Body of pancreas (tissue), 4 donors: ENCODE measurements at regions not wholly inside any gene's neighbourhood (a gene's known extent, or its start where the extent isn't known, plus 50 kb on each side); places are given as distances from the start of the nearest gene placed in this dataset.

ENCODE experiments used
- ATAC-seq: fragments of 150-250 bp; one replicate; pipeline ENCODE4 v1.9.1; 2016
- DNase-seq, 4 donors: peaks; one replicate each; pipeline ENCODE4 v3.0.0-alpha.2; 2019
- H3K27ac ChIP-seq, 4 donors: fragments of 200-600 bp; sonication (generic); 1 replicate in 3 of 4; 2 replicates in 1 of 4; pipeline versions ENCODE4 v1.5.1 to v1.6.1; 2016 to 2019; ENCODE audit warnings: mild to moderate bottlenecking in 1 of 4, mixed read lengths in 1 of 4, moderate library complexity in 1 of 4
- H3K27me3 ChIP-seq, 2 donors: fragments of 200-600 bp; sonication (generic); one replicate each; pipeline ENCODE4 v1.6.0; 2016; ENCODE audit warnings: mild to moderate bottlenecking in 1 of 2
- H3K36me3 ChIP-seq, 2 donors: fragments of 200-600 bp; sonication (generic); replicated peaks in 1 of 2; 2 replicates each; pipeline ENCODE4 v1.5.1; 2016; ENCODE audit warnings: low read depth in 2 of 2; ENCODE audit not compliant: insufficient read depth in 1 of 2
- H3K4me1 ChIP-seq: fragments of 200-600 bp; sonication (generic); one replicate; pipeline ENCODE4 v1.6.0; 2016
- H3K4me3 ChIP-seq, 2 donors: fragments of 200-600 bp; sonication (generic); 1 replicate in 1 of 2; 2 replicates in 1 of 2; pipeline ENCODE4 v1.5.1; 2016 to 2019
- H3K9me3 ChIP-seq, 3 donors: fragments of 200-600 bp; sonication (generic); 1 replicate in 2 of 3; 2 replicates in 1 of 3; pipeline ENCODE4 v1.5.1; 2016
- CTCF ChIP-seq, 7 experiments: fragments of 450-650 bp in 4 of 7; fragments of 200-600 bp in 3 of 7; sonication (generic) in 3 of 7; IDR thresholded peaks; one replicate each; pipeline ENCODE4 v1.5.1; 2016 to 2019; ENCODE audit warnings: antibody characterized with exemption in 7 of 7
- POLR2A ChIP-seq, 3 donors: fragments of 450-650 bp; IDR thresholded peaks; one replicate each; pipeline ENCODE4 v1.6.1; 2016; ENCODE audit warnings: antibody characterized with exemption in 3 of 3, mild to moderate bottlenecking in 2 of 3
- WGBS, 2 donors: methylation state at CpG; one replicate each; pipeline ENCODE4 v1.1.5; 2017; 5-methylcytosine and 5-hydroxymethylcytosine counted together
- intact Hi-C: fragments of 100-400 bp; cut with DNase I; formaldehyde crosslinking; loops from one replicate; pipeline ENCODE4 v1.15.1; 2023

- no peaks in the 10 kb centered on the region for H3K4me1 ChIP-seq
- intact Hi-C loops = no loop called here
- 6 to 13% methylated on average over 2 of the region's 2 CpGs for WGBS, 2 donors
- H3K27ac ChIP-seq = no peak overlapping the region
- ATAC-seq (no peak), DNase-seq (no peak)
- no peaks in the 10 kb centered on the region for H3K9me3 ChIP-seq
- H3K27me3 ChIP-seq = no peaks in the 10 kb centered on the region
- no peak overlapping the region for H3K4me3 ChIP-seq
- no peak for TF ChIP-seq CTCF (IDR thresholded peaks at IDR 0.05)
- no peak for TF ChIP-seq POLR2A (IDR thresholded peaks at IDR 0.05)
- no peaks in the 10 kb centered on the region for H3K36me3 ChIP-seq
Measured at GRCh38 chr2:103638978-103639377, 877.1 kb downstream of the TMEM182 start.

- Histone ChIP-seq H3K27ac (no peak overlapping the region), H3K9me3 (no peaks in the 10 kb centered on the region), H3K4me1 (no peaks in the 10 kb centered on the region), H3K4me3 (no peak overlapping the region), H3K27me3 (no peaks in the 10 kb centered on the region), H3K36me3 (no peaks in the 10 kb centered on the region)
- intact Hi-C loops = no loop called here
- ATAC-seq (no peak), DNase-seq (no peak)
- WGBS, 2 donors = 55 to 69% methylated on average over 3 of the region's 3 CpGs
- TF ChIP-seq POLR2A (IDR thresholded peaks at IDR 0.05) = no peak
Measured at GRCh38 chr2:103656558-103656957, 894.7 kb downstream of the TMEM182 start.

GRCh38 chr2:103660519-103660918, 898.7 kb downstream of the TMEM182 start:
- ATAC-seq (no peak), DNase-seq (no peak)
- Histone ChIP-seq H3K4me3 (no peak overlapping the region), H3K9me3 (no peaks in the 10 kb centered on the region), H3K4me1 (no peaks in the 10 kb centered on the region), H3K27me3 (no peaks in the 10 kb centered on the region), H3K27ac (no peak overlapping the region), H3K36me3 (no peaks in the 10 kb centered on the region)
- intact Hi-C loops = no loop called here
- TF ChIP-seq CTCF (IDR thresholded peaks at IDR 0.05) (no peak), POLR2A (IDR thresholded peaks at IDR 0.05) (no peak)

GRCh38 chr2:103660947-103661346, 899.1 kb downstream of the TMEM182 start:
- H3K27me3 ChIP-seq = no peaks in the 10 kb centered on the region
- TF ChIP-seq POLR2A (IDR thresholded peaks at IDR 0.05) (no peak), CTCF (IDR thresholded peaks at IDR 0.05) (no peak)
- H3K27ac ChIP-seq = no peak overlapping the region
- ATAC-seq (no peak), DNase-seq (no peak)
- no peak overlapping the region for H3K4me3 ChIP-seq
- intact Hi-C loops = no loop called here
- WGBS, 2 donors = 34 to 50% methylated on average over 1 of the region's 1 CpG
- H3K9me3 ChIP-seq = no peaks in the 10 kb centered on the region
- H3K36me3 ChIP-seq = no peaks in the 10 kb centered on the region
- H3K4me1 ChIP-seq = no peaks in the 10 kb centered on the region

- DNase-seq (no peak), ATAC-seq (no peak)
- intact Hi-C loops = no loop called here
- no peaks in the 10 kb centered on the region for H3K36me3 ChIP-seq
- H3K27me3 ChIP-seq = no peaks in the 10 kb centered on the region
- 22 to 33% methylated on average over 4 of the region's 4 CpGs for WGBS, 2 donors
- no peak for TF ChIP-seq CTCF (IDR thresholded peaks at IDR 0.05)
- no peak for TF ChIP-seq POLR2A (IDR thresholded peaks at IDR 0.05)
- H3K9me3 ChIP-seq = no peaks in the 10 kb centered on the region
- no peak overlapping the region for H3K27ac ChIP-seq
- no peaks in the 10 kb centered on the region for H3K4me1 ChIP-seq
- H3K4me3 ChIP-seq = no peak overlapping the region
Measured at GRCh38 chr2:103664690-103665089, 902.9 kb downstream of the TMEM182 start.
